ENCODE measurements at regions not wholly inside any gene's neighbourhood (a gene's known extent, or its start where the extent isn't known, plus 50 kb on each side); places are given as distances from the start of the nearest gene placed in this dataset.
A peak's percentile ranks its signal among the peaks of the same experiment; 100 is the strongest.
"Not testable (repeated sequence)": the region's sequence is repeated elsewhere in the genome, so short reads cannot be mapped to it uniquely, and the experiment has no call there.

DNA sequence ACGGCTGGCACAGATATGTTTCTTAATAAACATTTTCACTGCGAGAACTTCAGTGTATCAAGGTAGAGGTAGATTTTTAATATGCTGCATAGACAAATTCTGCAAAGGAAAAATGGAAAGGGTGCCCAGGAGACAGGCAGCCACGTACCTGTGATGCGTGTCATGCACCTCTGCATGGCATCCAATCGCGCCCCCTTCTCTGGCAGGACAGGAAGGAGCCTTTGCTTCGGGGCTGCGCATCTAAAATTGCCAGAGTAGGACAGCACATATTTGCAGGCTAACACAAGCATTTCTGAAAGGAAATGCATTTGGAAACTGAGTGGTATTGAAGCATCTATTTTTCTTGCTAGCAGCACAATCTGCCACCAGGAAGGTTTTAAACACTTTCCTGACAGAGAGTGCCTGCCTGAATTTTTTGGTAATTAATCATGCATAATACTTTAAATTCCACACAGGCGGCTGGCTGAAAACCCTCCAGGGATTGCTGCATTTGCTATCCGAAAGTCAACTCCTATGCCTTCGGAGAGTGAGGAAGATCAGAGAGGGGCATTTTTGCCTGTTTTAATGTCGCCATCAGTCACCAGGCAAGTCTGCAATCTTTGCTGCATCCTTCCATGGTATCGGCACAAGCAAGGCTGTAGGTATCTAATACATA lies 165.1 kb upstream of the ATP10A start:
- peak; percentile 55 for DNase-seq (ENCODE audit: low read depth)

DNA sequence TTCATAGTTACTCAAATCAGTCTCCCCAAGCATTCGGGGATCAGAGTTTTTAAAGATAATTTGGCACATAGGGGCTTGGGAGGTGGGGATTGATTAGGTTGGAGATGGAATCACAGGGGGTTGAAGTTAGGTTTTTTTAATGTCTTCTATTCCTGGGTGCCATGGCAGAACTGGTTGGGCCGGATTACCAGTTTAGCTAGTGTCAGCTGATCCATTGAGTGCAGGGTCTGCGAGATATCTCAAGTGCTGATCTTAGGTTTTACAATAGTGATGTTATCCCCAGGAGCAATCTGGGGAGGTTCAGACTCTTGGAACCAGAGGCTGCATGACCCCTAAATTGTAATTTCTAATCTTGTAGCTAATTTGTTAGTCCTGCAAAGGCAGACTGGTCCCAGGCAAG lies 163.5 kb upstream of the ATP10A start:
- DNase-seq (ENCODE audit: low read depth) = not testable (repeated sequence)

DNA sequence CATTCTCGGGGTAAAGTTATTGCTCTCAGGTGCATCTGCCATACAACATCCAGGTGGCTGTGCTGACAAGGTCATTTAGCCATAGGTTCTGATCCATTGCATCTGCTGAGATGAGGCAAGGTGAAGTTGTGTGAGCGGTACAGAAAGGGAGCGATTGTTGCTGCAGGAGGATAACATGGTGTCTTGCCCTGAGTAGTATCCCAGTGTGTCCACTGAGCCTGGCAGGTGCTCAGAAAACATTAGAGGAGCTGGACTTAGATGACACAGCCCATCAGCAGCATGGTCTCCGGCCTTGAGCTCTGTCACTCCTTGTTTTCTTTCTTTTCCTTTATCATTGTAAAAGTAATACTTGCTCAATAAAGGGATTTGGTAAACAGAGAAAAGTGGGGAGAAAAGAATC lies 161.1 kb upstream of the ATP10A start:
- no peak for DNase-seq (ENCODE audit: low read depth)

- DNase-seq (ENCODE audit: low read depth) = peak; percentile 12
Measured at GRCh38 chr15:26023691-26024090, 160.6 kb upstream of the ATP10A start.

DNA sequence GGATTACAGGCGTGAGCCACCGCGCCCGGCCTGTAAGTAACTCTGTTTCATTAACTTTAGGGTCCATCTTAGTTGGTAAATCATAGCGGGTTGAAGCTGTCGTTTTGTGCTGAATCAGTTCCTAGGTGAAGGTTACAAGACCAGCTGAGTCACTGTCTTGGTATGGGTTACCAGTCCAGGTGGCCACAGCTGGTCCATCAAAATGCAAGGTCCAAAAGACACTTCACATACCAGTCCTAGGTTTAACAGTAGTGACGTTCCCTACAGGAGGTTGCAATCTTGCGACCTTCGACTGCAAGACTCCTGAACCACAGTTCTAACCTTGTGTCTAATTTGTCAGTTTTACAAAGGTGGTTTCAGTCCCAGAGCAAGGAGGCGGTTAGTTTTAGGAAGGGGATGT lies 160.1 kb upstream of the ATP10A start:
- peak; percentile 55 for DNase-seq (ENCODE audit: low read depth)

DNA sequence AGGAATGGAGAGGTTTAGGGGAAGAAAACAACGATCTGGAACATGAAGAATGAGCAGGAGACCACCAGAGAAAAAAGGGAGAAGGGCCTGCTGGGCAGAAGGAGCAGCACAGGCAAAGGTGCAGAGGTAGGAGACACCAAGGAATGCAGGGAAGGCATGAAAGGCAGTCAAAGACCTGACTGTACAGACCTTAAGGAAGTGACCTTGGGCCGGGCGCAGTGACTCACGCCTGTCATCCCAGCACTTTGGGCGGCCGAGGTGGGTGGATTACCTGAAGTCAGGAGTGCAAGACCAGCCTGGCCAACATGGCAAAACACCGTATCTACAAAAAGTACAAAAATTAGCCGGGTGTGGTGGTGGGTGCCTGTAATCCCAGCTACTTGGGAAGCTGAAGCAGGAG lies 157.7 kb upstream of the ATP10A start:
- DNase-seq (ENCODE audit: low read depth) = no peak

- no peak for DNase-seq (ENCODE audit: low read depth)
Measured at GRCh38 chr15:26017665-26018064, 154.5 kb upstream of the ATP10A start.

DNA sequence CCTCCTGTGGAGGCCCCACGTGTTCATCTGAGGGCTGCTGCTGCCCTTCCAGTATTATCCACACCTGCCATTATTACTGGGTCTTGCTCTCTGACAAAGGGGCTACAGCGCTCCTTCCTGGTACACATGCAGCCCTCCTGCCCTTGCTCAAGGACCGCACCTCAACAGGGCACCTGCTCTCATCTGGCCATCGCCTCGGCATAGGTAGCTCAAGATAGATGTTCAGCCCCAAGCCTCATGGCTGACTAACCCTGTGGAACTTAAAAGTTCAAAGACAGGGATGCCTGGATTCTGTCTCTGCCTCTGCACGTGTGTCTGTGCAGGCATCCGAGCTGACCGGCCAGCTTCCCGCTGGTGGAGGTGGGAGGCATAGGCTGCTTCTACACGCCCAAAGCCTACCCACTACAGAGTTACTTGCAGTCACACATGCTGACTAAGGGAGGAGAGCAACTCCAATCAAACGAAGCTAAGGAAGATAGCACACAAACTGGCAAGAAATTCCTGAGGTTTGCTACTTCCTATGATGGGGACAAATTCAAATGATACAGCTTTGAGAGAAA lies 152.5 kb upstream of the ATP10A start:
- DNase-seq (ENCODE audit: low read depth) = peak; percentile 10

DNA sequence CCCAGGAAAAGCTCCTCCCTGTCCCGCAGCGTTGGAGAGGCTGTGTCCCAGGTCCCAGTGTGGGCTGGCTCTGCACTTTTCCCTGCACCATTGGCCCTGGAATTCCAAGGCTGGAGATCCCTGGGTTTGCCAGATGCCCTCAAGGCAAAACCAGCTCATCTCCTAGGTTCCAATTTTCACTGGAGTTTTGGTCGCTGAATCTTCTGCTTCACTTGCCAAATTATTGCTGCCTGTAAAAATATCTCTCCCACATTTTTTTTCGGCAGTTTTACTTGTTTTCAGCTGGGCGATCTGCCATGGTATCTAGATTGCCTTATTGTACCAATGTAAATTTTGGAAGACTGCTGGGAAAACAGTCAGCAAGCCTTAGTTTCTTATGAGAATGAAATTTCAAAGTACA lies 150.9 kb upstream of the ATP10A start:
- DNase-seq (ENCODE audit: low read depth) = peak; percentile 73

GRCh38 chr15:26011916-26012315 lies 148.8 kb upstream of the ATP10A start:
- no peak for DNase-seq (ENCODE audit: low read depth)

DNA sequence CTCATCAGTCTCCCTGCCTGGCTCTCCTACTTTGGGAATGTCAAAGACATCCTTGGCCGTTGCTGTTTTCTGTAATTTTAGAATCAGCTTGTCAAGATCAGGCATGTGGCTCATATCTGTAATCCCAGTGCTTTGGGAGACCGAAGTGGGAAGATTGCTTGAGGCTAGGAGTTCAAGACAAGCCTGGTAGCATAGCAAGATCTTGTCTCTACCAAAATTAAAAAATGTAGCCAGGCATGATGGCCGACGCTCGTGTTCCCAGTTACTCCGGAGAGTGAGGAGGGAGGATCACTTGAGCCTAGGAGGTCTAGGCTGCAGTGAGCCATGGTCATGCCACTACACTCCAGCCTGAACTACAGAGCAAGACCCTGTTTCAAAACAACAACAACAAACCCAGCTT lies 144.0 kb upstream of the ATP10A start:
- no peak for DNase-seq (ENCODE audit: low read depth)

GRCh38 chr15:26001201-26001600 lies 138.1 kb upstream of the ATP10A start:
- DNase-seq (ENCODE audit: low read depth) = no peak

DNA sequence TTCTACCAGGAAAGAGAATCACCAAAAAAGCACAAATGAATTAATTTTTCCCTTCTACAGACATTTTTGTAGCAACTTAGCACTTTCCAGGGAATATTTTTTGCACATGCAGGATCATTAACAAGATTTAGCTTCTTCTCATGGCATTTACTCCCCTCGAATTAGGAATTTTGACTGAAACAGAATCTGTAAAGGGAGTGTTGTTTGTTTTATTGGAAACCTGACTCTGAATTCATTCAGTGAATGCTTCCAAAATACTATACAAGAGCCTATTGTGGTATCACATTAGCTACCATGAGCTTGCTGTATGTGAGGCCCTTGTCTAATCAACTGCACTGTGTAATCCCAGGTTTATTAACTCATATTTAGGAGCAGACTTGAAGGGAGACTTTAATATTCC lies 130.4 kb upstream of the ATP10A start:
- no peak for DNase-seq (ENCODE audit: low read depth)

GRCh38 chr15:25990220-25990619 lies 127.1 kb upstream of the ATP10A start:
- DNase-seq (ENCODE audit: low read depth) = no peak

DNA sequence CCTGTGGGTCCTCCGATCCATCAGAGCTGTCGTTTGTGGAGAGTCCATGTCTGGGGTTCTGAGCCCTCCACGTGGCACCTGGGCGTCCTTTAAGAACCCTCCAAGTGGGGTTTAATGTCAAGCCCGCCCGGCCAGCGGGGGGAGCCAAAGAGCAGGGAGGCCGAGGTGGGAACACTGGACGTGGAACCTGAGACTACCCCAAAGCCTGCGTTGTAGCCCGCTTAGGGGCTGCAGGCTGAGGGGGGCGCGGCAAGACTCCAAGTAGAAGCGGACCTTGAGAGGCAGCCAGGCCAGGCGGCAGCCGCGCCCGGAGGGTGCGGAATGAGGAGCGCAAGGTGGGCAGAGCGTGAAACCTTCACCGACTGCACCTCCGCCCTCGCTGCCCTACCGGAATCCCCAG lies 126.2 kb upstream of the ATP10A start:
- DNase-seq (ENCODE audit: low read depth) = no peak

DNA sequence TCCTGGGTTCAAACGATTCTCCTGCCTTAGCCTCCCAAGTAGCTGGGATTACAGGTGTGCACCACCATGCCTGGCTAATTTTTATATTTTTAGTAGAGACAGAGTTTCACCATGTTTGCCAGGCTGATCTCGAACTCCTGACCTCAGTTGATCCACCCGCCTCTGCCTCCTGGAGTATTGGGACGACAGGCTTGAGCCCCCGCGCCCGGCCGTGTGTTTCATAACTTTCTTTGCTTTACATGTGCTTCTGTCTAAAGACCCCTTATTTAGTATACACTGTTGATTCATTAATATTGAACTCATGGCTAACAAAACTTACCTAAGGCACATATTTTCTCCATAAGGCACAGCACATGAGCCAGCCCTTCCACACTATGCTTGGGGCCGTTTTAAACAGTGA lies 125.6 kb upstream of the ATP10A start:
- not testable (repeated sequence) for DNase-seq (ENCODE audit: low read depth)

- no peak for DNase-seq (ENCODE audit: low read depth)
Measured at GRCh38 chr15:25987638-25988037, 124.5 kb upstream of the ATP10A start.

GRCh38 chr15:25985165-25985564 lies 122.0 kb upstream of the ATP10A start:
- no peak for DNase-seq (ENCODE audit: low read depth)

DNA sequence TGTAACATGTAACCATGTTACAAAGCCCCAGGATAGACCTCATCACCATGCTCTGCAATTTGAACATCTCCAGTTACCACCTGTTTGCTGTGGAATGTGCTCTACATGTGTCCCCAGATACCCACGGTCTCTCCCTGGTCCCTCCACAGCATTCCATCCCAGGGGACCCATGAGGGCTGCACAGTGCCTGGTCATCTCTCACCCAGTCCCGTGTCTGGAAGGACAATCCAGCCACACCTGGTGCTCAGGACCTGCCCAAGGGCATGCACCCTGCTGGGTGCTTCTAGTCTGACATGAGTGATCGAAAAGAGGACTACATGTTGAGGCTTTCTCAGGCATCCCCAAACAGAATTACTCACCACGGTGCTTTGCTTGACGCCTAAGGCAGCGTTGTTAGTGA lies 119.6 kb upstream of the ATP10A start:
- DNase-seq (ENCODE audit: low read depth) = no peak

DNA sequence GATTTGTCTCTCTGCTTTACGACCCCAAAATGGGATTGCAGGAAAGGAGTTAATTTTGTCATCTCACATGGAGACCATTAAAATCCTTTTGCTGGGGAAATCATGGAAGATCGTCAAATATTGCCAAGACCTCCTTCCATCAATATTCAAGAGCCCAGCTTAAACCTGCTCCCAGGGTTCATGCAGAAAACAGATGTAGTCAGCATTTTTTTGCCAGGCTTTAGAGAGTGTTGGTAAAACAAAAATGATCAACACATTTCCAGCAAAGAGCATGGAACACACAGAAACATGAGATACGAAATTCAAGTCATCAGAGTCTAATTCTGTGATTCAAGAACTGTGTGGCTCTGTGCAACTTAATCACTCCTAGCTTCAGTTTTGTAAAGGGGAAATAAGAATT lies 118.0 kb upstream of the ATP10A start:
- no peak for DNase-seq (ENCODE audit: low read depth)

GRCh38 chr15:25972141-25972675 lies 109.1 kb upstream of the ATP10A start:
- no peak for DNase-seq (ENCODE audit: low read depth)

DNA sequence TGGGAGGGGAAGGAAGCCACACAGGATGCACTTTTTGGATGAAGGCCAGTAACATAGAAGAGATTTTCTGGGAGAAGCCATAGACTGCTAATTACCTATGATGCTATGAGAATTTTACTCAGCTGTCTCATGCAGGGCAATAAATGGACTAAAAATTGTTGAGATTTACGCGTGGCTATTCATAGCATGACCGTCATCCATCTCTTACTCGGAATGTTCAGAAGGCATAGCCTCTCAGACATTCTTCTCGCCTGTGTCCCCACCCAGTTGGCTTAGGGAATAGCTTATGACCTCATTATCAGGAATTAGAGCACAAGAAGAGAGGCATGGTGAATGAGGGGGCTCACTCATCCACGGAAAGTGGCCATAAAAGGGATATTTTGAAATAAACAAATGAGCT lies 107.9 kb upstream of the ATP10A start:
- DNase-seq (ENCODE audit: low read depth) = no peak

GRCh38 chr15:25969886-25970285 lies 106.8 kb upstream of the ATP10A start:
- DNase-seq (ENCODE audit: low read depth) = no peak

DNA sequence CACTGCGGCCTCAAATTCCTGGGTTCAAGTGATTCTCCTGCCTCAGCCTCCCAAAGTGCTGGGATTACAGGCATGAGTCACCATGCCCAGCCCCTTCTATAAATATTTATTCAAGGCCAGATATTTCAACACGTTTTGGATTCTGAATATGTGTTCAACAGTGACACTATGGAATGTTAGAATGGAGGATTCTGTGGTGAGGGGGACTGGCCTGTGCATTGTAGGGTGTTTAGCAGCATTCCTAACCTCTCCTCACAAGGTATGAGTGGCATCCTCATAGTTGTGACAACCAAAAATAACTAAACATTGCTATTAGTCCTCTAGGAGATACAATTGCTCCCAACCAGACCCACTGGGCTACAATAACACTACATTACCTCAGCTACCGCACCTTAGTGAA lies 104.0 kb upstream of the ATP10A start:
- peak; percentile 3 for DNase-seq (ENCODE audit: low read depth)
